ENCODE measurements at regions not wholly inside any gene's neighbourhood (a gene's known extent, or its start where the extent isn't known, plus 50 kb on each side); places are given as distances from the start of the nearest gene placed in this dataset.

DNA sequence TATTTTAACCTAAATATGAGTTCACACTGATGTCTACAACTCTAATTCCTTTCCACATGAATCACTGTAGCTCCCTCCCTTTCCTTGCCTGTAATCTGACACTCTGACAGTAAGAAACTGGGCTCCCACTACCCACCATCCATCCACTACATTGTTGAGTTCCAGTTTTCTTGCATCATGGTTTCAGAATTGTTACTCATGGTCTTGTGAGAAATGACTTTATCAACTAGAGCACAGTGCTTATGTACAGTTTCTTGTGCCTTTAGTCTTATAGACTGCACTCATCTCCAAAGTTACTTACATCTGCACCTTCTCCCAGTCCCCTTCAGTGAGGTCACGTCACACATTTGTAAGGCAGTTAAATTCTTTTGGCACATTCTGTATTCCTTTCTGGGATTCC, 78.6 kb downstream of the RTL6 start:
- H3K27ac ChIP-seq, result no peak overlapping the region
- no peak for DNase-seq (ENCODE audit: low spot score in 2 of 2)
- peaks cover 0 to 15% of the 10 kb centered on the region in 2 donors for H3K9me3 ChIP-seq
- H3K4me1 ChIP-seq, result no peaks in the 10 kb centered on the region
- H3K4me3 ChIP-seq, result no peak overlapping the region
- H3K27me3 ChIP-seq, result no peaks in the 10 kb centered on the region
- intact Hi-C loops (cut with DNase I), result no loop called here
- TF ChIP-seq, protein P1, sequence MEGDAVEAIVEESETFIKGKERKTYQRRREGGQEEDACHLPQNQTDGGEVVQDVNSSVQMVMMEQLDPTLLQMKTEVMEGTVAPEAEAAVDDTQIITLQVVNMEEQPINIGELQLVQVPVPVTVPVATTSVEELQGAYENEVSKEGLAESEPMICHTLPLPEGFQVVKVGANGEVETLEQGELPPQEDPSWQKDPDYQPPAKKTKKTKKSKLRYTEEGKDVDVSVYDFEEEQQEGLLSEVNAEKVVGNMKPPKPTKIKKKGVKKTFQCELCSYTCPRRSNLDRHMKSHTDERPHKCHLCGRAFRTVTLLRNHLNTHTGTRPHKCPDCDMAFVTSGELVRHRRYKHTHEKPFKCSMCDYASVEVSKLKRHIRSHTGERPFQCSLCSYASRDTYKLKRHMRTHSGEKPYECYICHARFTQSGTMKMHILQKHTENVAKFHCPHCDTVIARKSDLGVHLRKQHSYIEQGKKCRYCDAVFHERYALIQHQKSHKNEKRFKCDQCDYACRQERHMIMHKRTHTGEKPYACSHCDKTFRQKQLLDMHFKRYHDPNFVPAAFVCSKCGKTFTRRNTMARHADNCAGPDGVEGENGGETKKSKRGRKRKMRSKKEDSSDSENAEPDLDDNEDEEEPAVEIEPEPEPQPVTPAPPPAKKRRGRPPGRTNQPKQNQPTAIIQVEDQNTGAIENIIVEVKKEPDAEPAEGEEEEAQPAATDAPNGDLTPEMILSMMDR (IDR thresholded peaks at IDR 0.05), result no peak
- no peaks in the 10 kb centered on the region for H3K36me3 ChIP-seq

DNA sequence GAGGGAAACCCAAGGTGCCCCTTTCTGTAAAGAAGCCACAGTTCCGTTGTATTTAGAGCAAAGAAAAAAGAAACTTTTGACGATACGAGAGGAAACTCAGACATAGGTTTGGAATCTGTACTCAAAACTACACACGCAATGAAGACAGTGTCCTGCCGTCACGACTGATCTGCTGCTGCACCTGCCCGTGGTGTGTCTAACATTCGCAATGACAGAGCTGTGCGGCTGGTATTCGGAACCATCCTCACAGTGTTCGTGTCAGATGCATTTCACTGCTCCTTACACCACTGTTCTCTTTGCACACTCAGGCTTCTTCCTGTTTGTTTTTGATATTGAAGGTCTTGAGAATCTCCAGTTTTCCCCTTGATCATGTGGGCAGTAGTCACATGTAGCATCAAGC, 84.8 kb downstream of the RTL6 start:
- intact Hi-C loops (cut with DNase I), result no loop called here
- Histone ChIP-seq H3K36me3 (no peaks in the 10 kb centered on the region), H3K27ac (no peak overlapping the region), H3K27me3 (no peaks in the 10 kb centered on the region), H3K4me1 (no peaks in the 10 kb centered on the region), H3K4me3 (no peak overlapping the region), H3K9me3 (no peaks in the 10 kb centered on the region)
- TF ChIP-seq, protein P1 (IDR thresholded peaks at IDR 0.05), result no peak
- DNase-seq (ENCODE audit: low spot score in 2 of 2), result peak in 1 of 2 donors; percentile 28

DNA sequence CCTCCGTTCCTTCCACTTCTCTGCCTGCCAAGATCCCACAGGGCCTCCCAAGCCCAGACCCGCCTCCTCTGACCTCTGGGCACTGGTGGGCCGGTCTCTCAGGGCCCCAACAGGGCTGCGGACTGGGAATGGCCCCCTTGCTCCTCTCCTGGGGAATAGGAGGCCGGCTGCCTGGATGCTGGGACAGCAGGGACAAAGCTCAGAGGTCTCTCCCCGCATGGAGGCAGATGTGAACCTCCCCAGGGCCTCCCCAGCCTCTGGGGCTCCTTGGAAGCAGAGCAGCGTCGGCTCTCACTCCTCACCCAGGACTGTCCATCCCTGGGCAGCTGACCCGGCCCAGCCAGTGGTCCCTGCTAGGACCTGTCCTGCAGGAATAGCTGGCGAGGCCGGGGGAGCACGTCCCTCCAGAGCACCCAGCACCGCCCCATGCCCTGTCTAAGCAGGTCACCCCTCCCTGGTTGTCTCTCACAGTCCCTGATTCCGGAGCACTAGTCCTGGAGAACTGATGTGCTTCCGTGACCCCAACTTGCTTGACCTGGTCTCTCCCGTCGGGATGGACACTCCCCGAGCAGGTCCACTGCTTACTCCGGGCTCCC, 85.8 kb downstream of the RTL6 start:
- Histone ChIP-seq H3K4me3 (no peak overlapping the region), H3K9me3 (no peaks in the 10 kb centered on the region), H3K27me3 (no peaks in the 10 kb centered on the region), H3K36me3 (no peaks in the 10 kb centered on the region), H3K4me1 (no peaks in the 10 kb centered on the region), H3K27ac (no peak overlapping the region)
- TF ChIP-seq, protein P1 (IDR thresholded peaks at IDR 0.05), result no peak
- intact Hi-C loops (cut with DNase I), result no loop called here
- peak in 1 of 2 donors; percentile 50 for DNase-seq (ENCODE audit: low spot score in 2 of 2)

DNA sequence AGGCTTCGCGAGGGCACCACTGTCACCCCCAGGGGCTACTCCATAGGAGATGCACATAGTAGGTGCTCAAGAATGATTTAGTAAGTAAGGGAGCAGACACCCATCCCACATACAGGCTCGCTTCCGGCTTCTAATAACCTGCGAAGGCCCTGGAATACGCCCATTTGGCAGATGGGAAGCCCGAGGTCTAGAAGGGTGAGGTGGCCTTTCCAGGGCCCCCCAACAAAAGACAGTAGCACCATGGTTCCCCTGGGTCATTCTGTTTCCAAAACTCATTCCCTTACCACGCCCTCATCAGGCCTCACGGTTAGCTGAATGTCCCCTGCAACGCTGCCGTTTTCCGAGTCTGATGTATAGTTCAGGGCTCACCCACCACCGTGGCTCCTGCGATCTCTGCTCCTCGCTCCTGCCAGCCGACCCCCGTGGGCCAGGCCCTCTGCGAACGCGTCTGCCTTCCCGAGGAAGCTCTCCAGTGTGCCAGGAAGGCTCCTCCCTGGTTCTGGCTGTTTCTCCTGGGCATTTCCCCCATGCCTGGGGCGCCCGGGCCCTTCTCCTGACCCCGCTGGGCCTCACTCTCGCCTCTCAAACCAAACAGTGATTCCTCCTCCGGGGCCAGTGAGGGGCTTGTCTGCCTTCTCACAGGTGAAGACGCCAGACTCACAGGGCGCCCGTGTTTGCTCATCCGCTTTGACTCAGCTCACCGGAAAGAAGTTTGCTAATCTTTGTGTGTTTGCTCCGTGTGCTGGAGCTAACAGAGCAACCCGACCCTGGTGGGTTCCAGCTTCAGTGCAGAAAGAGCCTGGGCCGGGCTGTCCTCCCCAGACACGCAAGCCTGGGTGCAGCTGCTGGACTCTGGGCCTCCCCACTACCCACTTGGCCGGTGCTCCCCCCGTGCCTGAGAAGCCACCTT, 86.6 kb downstream of the RTL6 start:
- Histone ChIP-seq H3K36me3 (no peaks in the 10 kb centered on the region), H3K9me3 (no peaks in the 10 kb centered on the region), H3K27me3 (no peaks in the 10 kb centered on the region), H3K4me3 (no peak overlapping the region), H3K27ac (no peak overlapping the region), H3K4me1 (no peaks in the 10 kb centered on the region)
- TF ChIP-seq, protein P1 (IDR thresholded peaks at IDR 0.05), result no peak
- DNase-seq (ENCODE audit: low spot score in 2 of 2), result peak in 1 of 2 donors; percentile 53
- intact Hi-C loops (cut with DNase I), result no loop called here

DNA sequence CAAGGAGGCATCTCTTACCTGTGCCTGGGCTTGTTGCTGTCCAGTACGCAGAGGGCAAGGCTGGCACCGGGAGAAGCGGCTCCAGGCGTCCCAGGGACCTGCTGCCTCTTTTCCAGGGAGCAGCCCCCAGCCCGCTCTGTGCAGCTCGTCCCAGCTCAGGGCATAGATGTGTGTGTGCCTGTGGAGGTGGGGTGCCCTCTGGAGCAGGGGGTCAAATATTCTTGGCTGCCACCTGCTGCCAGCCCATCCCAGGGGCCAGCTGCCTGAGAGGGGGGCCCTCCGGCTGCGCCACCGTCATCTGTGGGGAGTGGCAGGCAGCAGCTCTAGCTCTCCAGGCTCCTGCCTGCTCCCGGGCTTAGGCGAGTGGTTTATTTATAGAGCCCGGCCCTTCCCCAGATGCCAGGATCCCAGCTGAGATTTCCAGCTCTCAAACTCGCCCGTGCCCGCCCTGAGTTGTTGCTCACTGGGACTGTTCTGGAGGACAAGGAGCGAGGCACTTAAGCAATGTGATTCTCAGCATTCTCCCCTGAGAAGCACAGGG, 87.5 kb downstream of the RTL6 start:
- DNase-seq (ENCODE audit: low spot score in 2 of 2), result peak in 1 of 2 donors; percentile 48
- no peaks in the 10 kb centered on the region for H3K27me3 ChIP-seq
- H3K9me3 ChIP-seq, result no peaks in the 10 kb centered on the region
- TF ChIP-seq, protein P1 (IDR thresholded peaks at IDR 0.05), result no peak
- intact Hi-C loops (cut with DNase I), result no loop called here
- no peak overlapping the region for H3K27ac ChIP-seq
- H3K36me3 ChIP-seq, result no peaks in the 10 kb centered on the region
- H3K4me1 ChIP-seq, result no peaks in the 10 kb centered on the region
- no peak overlapping the region for H3K4me3 ChIP-seq
